Inflammatory macrophage treated with lipopolysaccharide for 1 hour (primary cell): ENCODE measurements at regions not wholly inside any gene's neighbourhood (a gene's known extent, or its start where the extent isn't known, plus 50 kb on each side); places are given as distances from the start of the nearest gene placed in this dataset.

ENCODE experiments used
- DNase-seq, 2 donors: peaks; one replicate each; pipeline ENCODE4 v3.0.0-alpha.2; 2020 to 2022

DNA sequence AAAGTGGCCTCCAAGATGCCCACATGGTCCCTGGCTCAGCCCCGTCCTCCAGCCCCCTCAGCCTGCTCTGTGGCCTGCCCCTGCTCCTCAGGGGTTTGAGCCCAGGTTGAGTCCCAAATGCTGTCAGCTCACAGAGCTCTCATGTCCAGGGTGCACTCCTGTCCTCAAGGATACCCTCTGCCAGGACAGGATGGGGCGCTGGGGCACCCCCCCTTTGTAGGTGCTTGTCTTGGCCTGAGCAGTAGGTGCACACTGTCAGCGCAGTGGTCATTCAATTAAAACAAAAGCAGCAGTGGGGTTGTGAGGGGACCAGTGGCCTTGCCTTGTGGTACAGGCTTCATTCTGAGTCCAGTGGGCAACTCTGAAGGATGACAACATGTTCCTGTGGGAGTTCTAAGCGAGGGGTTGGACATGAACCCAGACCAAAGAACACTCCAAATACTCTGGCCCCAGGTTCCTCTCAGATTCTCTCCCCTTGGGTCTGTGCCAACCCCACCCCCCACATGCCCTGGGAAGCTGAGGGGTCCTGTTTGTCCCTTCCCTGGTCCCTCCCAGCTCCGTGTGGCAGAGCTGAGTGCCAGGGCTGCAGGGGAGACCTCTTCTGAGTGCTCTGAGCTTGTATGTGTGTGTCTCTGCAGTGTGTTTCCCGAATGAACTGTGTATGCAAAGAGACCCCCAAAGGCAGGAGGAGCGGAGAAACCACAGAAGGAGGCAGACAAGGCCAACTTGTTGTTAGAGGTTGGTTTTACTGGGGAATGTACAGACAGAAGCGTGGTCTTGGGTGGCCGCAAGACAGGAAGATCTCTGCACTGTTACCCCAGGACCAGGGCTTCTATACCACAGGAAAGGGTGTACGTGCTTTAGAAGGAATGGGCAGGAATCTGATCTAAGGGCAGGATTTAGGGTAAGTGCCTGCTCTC, 155.6 kb upstream of the HS6ST1 start:
- no peak for DNase-seq

DNA sequence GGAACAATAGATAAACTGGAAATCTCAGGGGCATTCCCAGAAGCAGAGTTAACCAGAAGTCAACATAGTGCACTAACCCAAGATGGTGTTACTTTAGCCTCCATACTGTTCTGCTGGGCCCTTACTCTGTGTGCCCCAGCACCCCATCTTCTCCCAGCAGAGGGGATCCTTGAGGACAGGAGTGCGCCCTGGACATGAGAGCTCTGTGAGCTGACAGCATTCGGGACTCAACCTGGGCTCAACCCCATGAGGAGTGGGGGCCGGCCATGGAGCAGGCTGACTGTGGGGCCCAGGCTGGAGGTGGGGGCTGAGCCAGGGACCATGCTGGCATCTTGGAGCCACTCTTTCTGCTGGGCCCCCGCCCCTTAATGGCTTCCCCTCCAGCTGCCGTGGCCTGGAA, 156.3 kb upstream of the HS6ST1 start:
- DNase-seq, result no peak

DNA sequence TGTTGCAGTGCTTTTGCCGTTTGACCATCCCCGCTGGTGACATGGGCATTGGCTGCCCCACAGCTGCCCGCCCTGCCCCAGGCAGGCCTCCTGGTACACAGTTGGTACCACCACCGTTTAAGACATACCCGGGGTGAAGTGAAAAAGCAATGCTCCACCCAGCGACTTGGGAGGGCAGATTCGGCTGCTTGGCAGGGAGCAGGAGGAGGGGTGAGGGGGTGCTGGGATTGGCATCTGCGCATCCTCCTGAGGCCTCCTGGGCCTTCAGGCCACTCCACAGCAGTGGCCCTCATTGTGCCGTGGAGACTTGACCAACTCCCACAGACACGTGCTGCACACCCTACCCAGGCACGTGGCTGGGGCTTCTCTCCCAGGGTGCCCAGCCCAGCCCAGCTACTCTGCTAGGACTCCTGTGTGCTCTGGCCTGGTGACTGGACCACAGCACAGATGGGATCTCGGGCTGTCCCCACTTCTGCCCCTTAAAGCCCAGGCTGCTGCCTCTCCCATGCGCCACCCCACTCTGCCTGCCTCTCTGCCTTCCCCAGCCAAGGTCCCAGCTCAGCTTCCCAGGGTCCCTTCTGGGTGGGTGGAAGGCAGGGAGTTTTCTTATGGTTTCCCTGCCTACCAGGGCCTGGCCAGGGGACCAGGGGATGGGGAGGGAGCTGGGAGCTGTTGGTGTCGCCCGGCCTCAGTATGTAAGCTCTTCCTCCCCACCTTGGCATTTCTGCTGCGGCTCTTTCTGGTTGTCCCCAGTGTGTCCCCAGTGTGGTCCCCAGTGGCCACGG, 157.0 kb upstream of the HS6ST1 start:
- no peak for DNase-seq

DNA sequence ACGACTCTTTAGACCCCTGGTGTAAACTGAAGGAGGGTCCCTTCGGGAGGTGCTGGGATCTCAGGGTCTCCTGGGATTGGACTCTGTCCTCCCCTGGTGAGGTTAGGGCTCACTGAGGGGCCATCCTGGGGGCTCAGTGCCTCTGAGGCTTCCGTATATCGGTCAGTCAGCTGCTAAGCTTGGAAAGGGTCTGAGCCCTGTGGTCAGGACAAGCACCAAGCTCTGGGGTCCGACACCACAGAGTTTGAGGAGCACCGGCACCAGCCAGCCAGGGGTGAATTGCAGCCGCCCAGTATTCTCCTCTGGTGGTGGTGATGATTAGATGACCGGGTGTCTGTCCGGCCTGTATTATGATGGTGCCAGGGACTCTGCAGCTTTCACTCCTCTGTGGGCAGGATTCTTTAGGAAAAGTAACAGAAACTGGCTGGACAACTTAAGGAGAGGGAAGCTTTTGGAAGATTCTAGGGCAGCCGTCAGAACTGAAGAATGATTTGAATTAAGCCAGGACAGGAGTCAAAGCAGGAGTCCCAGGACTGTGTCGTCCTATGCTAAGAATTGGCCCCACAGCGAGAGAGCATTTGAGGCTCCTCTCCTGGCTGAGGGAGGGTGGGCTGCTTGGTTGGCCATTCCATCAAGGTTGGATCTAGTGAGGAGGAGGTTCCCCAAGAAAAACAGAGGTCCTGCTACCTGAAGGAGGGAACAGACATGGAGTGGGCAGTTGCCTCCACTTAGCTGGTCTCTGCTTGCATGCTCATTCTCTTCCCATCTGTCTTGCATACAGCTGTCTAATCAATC, 158.6 kb upstream of the HS6ST1 start:
- DNase-seq, result no peak

DNA sequence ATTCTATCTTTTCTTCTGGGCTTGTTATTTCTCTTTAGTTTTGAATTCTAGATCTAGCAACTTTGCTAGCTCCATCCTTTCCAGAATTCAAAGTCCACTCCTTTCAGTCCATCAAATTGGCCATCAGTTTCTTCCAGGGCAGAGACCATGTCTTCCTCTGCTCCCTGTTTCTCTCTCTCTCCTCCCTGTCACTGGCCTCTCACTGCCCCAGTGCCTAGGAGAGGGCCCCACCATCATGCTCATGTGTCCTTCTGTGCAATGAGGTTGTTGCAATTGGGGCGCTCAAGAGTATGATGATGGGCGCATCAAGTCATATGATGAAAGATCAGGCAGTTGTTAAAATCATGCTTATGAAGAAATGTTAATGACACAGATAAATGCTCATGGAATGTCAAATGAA, 159.2 kb upstream of the HS6ST1 start:
- no peak for DNase-seq

DNA sequence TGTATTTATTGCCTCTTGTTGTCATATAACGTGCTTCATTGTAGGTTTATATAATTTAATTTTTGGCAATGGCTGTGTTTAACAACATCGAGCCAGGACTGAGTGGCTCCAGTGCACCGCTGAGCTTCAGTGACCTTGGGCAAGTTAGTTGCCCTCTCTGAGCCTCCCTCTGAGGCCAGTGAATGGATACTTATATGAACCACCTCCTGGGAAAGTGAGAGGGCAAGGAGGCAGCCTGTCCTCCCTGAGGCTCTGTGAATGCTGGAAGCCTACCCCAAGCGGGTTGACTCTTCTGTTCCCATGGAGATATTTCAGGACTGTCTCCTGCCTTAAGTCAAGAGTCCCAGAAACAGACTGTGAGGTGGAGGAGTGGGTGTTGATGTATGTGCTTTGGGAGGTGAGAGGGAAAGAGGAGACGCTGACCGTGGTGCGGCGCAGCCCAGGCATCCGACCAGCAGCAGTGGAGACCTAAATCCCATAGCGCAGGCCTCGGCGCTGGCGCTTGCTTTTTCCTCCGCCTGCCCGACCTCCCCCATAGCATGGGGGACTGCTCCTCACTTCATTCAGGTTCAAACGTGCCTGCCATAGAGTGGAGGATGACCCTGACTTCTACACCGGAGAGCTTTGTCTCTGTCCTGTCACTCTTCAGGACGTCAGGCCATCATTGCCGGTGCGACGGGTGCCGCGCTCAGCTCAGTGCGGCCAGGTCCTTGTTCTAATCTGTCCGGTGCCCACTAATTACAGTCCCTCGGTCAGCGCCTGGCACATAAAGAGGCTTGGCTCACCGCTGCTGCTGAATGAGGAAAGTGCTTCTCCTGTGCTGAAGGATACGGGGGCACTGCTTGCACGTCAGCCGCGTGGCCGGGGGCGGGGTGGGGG, 167.3 kb upstream of the HS6ST1 start:
- no peak for DNase-seq

DNA sequence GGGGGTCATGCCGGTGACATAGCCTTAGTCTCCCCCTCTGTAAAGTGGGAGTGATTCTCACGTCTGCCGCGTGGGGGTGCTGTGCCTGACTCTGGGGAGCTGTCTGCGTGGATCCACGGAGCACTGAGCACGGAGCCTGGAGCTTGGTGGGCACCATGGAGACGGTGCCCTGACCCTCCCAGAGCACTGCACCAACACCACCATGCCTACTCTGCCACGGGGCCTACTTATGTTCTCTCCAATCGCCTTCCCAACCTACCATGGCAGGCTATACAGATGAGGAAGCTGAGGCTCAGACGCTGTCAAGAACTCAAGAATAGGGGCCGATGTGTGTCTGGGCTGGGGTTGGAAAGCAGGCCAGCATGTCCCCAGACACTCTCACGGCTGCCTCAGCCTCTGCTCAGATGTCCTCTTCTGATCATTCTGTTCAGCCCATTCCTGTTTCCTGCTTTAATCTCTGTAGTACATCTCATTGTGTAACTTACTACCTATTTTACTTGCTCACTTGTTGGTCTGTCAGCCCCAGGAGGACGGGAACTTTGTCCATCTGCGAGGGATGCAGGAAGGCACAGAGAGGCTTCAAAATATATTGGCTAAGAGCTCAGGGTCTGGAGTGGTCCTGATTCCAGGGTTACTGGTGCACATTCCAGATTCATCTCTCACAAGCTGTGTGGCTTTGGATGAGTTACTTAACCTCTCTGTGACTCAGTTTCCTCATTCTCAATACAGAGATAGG, 168.1 kb upstream of the HS6ST1 start:
- no peak for DNase-seq

DNA sequence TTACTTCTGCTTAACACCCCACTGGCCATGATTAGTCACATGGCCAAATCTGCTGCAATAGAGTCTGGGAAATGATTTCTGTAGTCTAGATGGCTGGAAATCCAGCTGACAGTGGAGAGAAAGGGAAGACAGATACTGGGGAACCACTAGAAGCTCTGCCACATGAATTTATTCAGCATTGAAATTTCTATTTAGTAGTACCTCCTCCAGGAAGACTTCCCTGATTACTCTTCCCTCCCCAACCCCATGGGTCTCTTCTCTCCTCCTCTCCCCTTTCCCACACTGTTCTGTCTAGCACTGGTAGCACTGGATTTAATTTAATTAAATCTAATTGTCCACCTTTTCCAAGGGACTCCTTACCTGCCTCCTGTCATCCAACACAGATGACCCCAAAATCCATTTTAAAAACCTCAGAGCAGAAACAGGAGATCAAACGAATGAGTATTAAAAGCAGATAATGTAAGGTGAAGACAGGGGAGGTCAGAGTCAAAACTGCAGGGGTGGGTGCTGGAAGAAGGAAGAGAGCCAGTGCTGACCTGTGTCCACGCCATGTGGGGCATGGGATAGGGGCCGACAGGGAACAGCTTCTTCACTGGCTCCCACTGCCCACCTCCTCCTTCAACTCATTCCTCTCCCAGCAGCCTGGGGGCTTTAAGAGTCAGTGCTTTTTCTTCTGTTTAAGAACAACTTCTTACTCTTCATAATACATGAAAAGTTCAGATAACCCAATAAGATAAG, 169.2 kb upstream of the HS6ST1 start:
- DNase-seq, result no peak

DNA sequence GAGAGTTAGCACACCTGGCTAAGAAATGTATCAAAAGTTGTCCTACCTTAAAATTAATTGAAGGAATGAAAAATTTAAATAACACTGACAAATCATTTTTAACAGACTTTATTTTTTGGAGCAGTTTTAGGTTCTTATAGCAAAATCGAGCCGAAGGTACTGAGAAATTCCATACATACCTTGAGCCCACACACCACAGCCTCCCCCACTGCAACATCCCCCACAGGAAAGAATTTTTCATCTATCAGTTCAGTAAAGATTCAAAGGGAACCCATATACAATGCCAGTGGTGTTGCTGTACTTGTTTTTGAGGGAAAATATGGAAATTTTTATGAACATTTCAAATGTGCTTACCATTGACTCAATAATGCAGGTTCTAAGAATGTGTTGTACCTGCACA, 169.8 kb upstream of the HS6ST1 start:
- no peak for DNase-seq

DNA sequence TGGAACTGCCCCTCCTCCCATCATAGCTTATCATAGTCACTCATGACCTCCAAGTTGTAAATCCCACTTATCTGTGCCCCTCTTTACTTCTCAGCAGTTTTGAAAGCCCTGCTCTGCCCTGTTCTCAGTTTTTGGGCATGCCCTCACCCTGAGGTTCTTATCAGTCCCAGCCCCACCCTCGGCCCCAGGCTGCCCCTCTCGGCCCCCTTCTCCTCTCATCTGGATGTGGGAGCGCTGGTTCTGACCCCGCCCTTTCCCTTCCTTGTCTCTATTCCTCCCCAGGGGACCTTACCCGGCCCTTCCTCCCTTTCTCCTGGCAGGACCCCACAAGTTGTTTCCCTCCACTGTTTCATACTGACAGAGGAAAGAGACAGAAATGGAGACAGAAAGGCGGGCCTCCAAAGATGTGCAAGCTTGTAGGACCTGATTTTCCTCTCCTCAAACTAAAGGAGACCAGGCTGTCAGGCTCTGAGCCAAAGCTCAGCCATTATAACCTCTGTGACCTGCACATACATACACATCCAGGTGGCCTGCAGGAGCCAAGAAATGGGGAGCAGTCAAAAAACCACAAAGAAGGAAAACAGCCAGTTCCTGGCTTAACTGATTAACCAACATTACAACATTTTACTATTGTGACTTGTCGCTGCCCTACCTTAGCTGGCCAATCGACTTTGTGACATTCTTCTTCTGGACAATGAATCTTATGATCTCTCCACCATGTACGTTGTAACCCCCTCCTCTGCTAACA, 171.0 kb upstream of the HS6ST1 start:
- no peak for DNase-seq

DNA sequence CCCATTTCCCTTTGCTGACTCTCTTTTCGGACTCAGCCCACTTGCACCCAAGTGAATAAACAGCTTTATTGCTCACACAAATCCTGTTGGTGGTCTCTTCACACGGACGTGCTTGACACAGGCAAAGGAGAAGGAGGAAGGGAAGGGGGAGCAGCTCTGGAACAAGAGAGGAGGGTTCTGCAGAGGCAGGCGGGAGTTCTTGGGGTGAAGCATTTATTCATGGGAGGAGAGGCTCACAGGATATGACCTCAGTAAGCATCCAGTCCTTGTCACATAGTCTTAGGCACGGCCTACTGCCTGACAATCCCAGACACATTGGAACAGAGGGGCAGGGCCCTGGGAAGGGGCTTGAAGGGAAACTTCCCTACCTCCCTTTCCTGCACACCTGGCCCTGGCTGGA, 171.7 kb upstream of the HS6ST1 start:
- DNase-seq, result no peak

DNA sequence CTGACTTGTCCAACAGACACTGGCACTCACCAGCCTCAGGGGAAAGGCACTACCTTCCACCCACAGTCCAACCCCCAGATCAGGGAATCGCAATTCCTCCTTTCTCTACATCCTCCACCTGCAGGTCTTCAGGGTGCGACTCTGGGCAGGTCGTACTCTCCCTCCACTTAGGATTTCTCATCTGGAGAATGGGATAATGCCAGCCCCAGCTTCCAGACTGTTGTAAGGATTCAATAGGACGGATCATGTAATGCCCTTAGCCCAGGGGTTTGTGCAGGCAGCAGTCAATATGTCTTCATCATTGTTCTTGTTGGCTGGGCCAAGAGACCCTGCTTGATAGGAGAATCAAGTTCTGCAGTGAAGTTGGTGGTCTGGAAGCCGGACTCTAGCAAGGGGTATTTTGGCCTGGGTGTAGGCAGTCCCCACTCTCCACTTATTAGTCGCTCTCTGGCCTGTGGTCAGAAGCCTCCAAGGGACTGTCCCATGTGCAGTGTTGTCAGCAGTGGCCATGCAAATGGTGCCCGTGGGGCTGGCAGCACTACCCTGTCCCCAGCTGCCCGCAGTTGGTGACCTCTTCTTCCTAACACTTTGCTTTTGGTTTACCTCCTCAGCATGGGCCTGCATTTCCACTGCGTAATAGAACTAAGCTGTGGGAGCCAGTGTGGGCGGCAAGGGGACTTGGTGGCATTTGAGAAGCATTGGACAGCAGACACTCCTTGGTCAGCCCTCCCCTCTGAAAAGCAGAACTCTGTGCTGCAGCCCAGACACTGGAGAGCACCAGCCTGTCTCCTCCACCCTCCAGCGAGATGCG, 172.4 kb upstream of the HS6ST1 start:
- peak; percentile 30 to 46 for DNase-seq

DNA sequence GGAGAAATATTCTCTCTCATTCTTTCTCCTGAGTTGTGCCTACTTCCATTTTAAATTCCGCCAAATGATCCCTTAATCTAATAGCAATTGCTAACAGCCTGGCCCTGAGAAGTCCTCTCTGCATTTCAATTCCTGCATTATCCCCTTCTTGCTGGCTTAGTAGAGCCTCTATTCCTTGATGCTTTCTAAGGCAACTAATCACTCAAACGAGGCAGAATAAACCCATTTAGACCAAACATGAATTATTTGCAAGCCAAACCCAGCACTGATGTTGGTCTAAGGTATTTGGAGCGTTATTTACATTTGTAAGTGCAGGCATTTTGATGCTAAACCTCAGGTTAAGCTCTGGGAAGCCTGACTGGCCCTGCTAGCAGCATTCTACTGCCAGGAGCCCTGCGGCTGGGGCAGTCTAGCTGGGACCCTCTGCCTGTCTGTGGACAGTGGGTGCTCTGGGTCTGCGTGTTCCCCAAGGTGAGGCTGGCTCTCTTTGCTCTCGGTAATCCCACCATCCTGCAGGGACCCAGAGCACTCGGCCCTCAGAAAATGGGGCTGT, 173.1 kb upstream of the HS6ST1 start:
- DNase-seq, result no peak

DNA sequence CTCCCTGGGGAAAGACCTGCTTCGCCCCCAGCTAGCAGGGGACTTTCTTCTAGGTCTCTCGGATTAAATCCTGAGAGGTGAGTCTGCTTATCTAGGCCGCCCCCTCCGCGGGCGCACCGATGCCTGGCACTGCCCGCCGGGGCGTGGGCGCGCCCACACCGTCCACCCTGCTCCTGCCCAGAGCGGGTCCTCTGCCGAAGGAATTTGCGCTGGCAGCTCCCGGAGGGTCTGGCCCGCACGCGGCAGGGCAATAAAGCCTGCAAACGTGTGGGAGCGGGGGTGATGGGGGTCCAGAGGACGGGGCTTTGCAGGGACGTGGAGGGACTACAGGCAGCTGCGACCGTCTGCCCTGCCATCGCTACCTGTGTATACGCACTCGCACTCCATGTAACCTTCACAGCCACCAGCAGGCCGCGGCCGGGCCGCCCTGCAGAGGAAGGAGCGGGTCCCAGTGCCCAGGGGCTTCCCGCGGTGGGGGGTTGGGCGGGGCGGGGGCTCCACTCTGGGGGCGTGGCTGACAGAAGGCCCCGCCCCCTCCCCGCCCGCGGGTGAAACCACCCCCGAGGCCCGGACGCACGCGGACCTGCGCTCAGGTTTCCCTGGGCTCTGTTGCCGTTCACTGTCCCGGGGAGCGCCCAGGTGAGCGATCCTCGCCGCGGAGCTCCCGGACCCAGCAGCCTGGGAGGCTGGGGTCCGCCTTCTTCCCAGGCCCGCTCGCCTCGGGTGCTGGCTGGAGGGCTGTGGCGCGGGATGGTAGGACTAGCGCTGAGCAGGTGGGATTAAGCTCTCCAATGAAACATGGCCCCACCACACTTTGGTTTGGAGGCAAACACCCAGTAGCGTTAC, 174.5 kb upstream of the HS6ST1 start:
- DNase-seq, result no peak

DNA sequence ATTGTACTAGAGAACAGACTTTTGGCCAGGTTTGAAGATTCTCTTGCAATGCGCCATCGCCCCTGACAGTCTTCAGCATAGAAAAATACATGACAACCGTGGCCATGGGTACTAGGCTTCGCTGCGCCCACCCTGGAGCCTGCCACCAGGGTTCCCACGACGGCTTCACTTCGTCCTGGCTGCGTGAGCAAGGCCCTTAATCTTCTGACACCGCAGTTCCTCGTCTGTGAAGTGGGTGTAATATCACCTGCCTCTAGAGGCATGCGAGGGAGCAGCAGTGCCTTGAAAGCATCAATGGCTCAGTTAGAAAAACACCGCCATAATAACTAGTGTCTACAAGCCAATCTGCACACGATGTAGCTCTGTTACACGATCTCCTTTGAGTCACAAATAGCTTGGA, 175.2 kb upstream of the HS6ST1 start:
- no peak for DNase-seq

DNA sequence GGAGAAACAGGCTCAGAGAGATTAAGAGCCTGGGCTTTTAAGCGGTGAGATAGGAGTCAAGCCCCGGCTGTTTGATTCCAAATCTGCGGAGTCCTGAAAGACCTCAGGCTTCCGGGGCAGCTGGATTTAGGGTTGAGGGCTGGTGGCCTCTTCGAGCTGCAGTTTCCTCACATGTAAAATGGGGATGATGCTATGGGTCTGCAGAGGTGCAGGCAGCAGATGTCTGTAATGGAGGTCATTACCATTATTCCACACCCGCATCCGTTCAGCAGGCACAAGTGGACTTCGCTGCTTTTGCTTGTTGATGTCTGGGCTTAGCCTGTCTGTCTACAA, 175.6 kb upstream of the HS6ST1 start:
- no peak for DNase-seq

DNA sequence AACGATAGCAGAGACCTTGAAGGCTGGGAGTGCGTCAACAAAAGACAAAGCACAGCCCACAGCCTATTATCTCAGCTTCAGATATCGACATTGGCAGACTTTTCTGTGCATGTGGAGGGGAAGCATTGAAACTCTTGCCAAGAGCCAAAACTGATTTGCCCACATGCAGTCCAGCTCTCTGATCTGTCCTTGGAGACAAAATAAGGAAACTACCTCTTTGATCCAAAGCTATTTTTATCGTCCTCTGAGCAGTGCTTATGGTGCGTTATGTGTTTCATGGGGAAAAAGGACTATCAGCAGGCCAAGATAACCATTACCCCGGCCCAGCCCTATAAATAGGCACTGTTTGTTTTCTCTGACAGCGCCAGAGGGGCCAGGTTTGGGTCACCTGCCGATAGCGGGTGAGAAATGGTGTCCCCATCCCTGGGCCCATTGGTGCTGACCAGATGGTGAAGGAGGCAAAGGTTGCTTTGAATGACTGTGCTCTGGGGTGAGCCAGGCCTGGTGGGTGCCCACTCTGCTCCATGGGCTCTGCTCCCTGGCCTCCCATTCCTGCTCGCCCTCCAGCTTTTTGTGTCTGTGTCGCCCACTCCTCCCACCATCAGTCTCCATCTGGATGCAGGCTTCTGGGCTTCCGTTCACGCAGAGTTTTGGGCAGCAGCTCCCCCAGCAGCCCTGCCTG, 176.1 kb upstream of the HS6ST1 start:
- DNase-seq, result no peak
